IMR-90 (cell line): ENCODE measurements at regions not wholly inside any gene's neighbourhood (a gene's known extent, or its start where the extent isn't known, plus 50 kb on each side); places are given as distances from the start of the nearest gene placed in this dataset.
A peak's percentile ranks its signal among the peaks of the same experiment; 100 is the strongest.

Experiments used
- ATAC-seq: fragments of 200-7000 bp; cut with Tn5 transposase; 2 replicates; pipeline ENCODE4 v1.9.1; 2020; ENCODE audit warnings: low read depth, mild to moderate bottlenecking, moderate library complexity
- BruUV-seq: library from RNA; stranded (reverse); fragments of 400-500 nt; replicated peaks from 2 replicates; lab custom pipeline; 2021; lab: Mats Ljungman, UMichigan
- CTCF ChIA-PET: fragments of 300-600 bp; formaldehyde crosslinking; extraction: SDS; loops from one replicate; lab custom pipeline; 2021; ENCODE audit warnings: antibody characterized with exemption; lab: Yijun Ruan, JAX
- POLR2A ChIA-PET: fragments of 300-600 bp; sonication (Branson Sonifier 250); formaldehyde crosslinking; loops from one replicate; lab custom pipeline; 2022; ENCODE audit warnings: antibody characterized with exemption; ENCODE audit not compliant: unreplicated experiment; lab: Charles Lee
- DNase-seq: peaks from one replicate; pipeline ENCODE4 v3.0.0; 2013
- H2AFZ ChIP-seq: replicated peaks from 2 replicates; pipeline ENCODE3; 2013; ENCODE audit warnings: low read length, mild to moderate bottlenecking; ENCODE audit not compliant: poor library complexity
- H2AK5ac ChIP-seq: 2 replicates; pipeline ENCODE4 v1.6.1; 2013; ENCODE audit warnings: low read depth, low read length, inconsistent platforms
- H2AK9ac ChIP-seq: replicated peaks from 2 replicates; pipeline ENCODE3; 2013; ENCODE audit warnings: mild to moderate bottlenecking, low read depth, low read length, moderate library complexity; ENCODE audit not compliant: poor library complexity
- H2BK120ac ChIP-seq: 2 replicates; pipeline ENCODE4 v1.6.1; 2013; ENCODE audit warnings: low read depth, low read length, inconsistent platforms
- H2BK15ac ChIP-seq: 3 replicates; pipeline ENCODE4 v1.6.1; 2013; ENCODE audit warnings: low read depth, low read length, inconsistent platforms
- H2BK20ac ChIP-seq: 2 replicates; pipeline ENCODE4 v1.6.1; 2013; ENCODE audit warnings: low read depth, mild to moderate bottlenecking, inconsistent platforms, low read length, moderate library complexity
- H2BK5ac ChIP-seq: 2 replicates; pipeline ENCODE4 v1.6.1; 2013; ENCODE audit warnings: mild to moderate bottlenecking, low read depth, low read length, inconsistent platforms; ENCODE audit not compliant: poor library complexity, severe bottlenecking
- H3K14ac ChIP-seq: replicated peaks from 2 replicates; pipeline ENCODE4 v1.6.1; 2013; ENCODE audit warnings: low read depth, low read length, inconsistent platforms
- H3K18ac ChIP-seq: 2 replicates; pipeline ENCODE4 v1.6.1; 2013; ENCODE audit warnings: low read depth, low read length, control low read depth
- H3K23ac ChIP-seq: 2 replicates; pipeline ENCODE4 v1.6.1; 2013; ENCODE audit warnings: low read depth, low read length, inconsistent platforms
- H3K27ac ChIP-seq: 2 replicates; pipeline ENCODE4 v1.5.1; 2013; ENCODE audit warnings: mild to moderate bottlenecking, control low read depth, low read length; ENCODE audit not compliant: insufficient read depth
- H3K27me3 ChIP-seq: 2 replicates; pipeline ENCODE4 v1.6.1; 2013; ENCODE audit warnings: low read length; ENCODE audit not compliant: control insufficient read depth, insufficient read depth
- H3K36me3 ChIP-seq: 2 replicates; pipeline ENCODE4 v1.6.1; 2013; ENCODE audit warnings: low read length, mixed read lengths; ENCODE audit not compliant: control insufficient read depth, insufficient read depth
- H3K4ac ChIP-seq: 2 replicates; pipeline ENCODE4 v1.6.1; 2013; ENCODE audit warnings: low read depth, low read length, inconsistent platforms
- H3K4me1 ChIP-seq: 2 replicates; pipeline ENCODE4 v1.6.1; 2013; ENCODE audit warnings: low read length, mixed read lengths; ENCODE audit not compliant: control insufficient read depth, insufficient read depth
- H3K4me2 ChIP-seq: 2 replicates; pipeline ENCODE4 v1.6.1; 2013; ENCODE audit warnings: low read depth, mild to moderate bottlenecking, control low read depth, low read length, moderate library complexity
- H3K4me3 ChIP-seq: 2 replicates; pipeline ENCODE4 v1.5.1; 2013; ENCODE audit warnings: low read depth, mild to moderate bottlenecking, control low read depth, low read length, moderate library complexity; ENCODE audit not compliant: insufficient read depth
- H3K56ac ChIP-seq: 2 replicates; pipeline ENCODE4 v1.6.1; 2013; ENCODE audit warnings: low read length, inconsistent platforms; ENCODE audit not compliant: insufficient read depth; ENCODE audit errors: extremely low read depth
- H3K79me1 ChIP-seq, 2 experiments: 2 replicates each; pipeline ENCODE4 v1.6.1; 2013; ENCODE audit warnings: low read length in 2 of 2, inconsistent platforms in 1 of 2, low read depth in 1 of 2
- H3K9ac ChIP-seq: 2 replicates; pipeline ENCODE4 v1.6.1; 2013; ENCODE audit warnings: low read depth, low read length, control low read depth
- H3K9me1 ChIP-seq: 2 replicates; pipeline ENCODE4 v1.6.1; 2013; ENCODE audit warnings: low read length, inconsistent platforms; ENCODE audit not compliant: insufficient read depth
- H3K9me3 ChIP-seq: 2 replicates; pipeline ENCODE4 v1.6.1; 2013; ENCODE audit warnings: low read length; ENCODE audit not compliant: control insufficient read depth, insufficient read depth
- H4K20me1 ChIP-seq: 2 replicates; pipeline ENCODE4 v1.6.1; 2013; ENCODE audit warnings: low read length, inconsistent platforms; ENCODE audit not compliant: insufficient read depth
- H4K5ac ChIP-seq: 2 replicates; pipeline ENCODE4 v1.6.1; 2013; ENCODE audit warnings: mild to moderate bottlenecking, low read depth, low read length, control low read depth
- H4K8ac ChIP-seq, 2 experiments: 2 replicates each; pipeline ENCODE4 v1.6.1; 2013; ENCODE audit warnings: low read depth in 2 of 2, low read length in 2 of 2, control low read depth in 1 of 2, inconsistent platforms in 1 of 2
- H4K91ac ChIP-seq: 2 replicates; pipeline ENCODE4 v1.6.1; 2013; ENCODE audit warnings: low read depth, low read length, inconsistent platforms; ENCODE audit not compliant: insufficient read depth
- CTCF ChIP-seq: conservative IDR thresholded peaks from 2 replicates; pipeline ENCODE4 v1.5.1; 2012; ENCODE audit warnings: mild to moderate bottlenecking, low read depth, low read length, improper control_type of control experiment
- MAZ ChIP-seq: IDR thresholded peaks from 2 replicates; pipeline ENCODE4 v1.6.1; 2012; ENCODE audit warnings: low read depth, mild to moderate bottlenecking, low read length, improper control_type of control experiment, moderate library complexity, borderline replicate concordance
- WGBS, 2 experiments: methylation state at CpG; one replicate each; pipeline versions ENCODE4 v1.1.5 to v1.1.7; 2013; ENCODE audit warnings: missing lambda C conversion rate in 2 of 2; ENCODE audit not compliant: insufficient read length in 1 of 2; ENCODE audit errors: extremely low coverage in 2 of 2; 5-methylcytosine and 5-hydroxymethylcytosine counted together
- dilution Hi-C: fragments of 300-500 bp; cut with HindIII; formaldehyde crosslinking; loops from one replicate; pipeline ENCODE4 v1.14.3; 2018; ENCODE audit warnings: low sequenced_read_pairs; ENCODE audit not compliant: unreplicated experiment
- in situ Hi-C: fragments of 300-500 bp; cut with MboI; formaldehyde crosslinking; loops from 3 replicates; pipeline ENCODE4 v1.14.3; 2019; ENCODE audit warnings: low sequenced_read_pairs, inconsistent platforms, mixed read lengths
- intact Hi-C: fragments of 100-400 bp; cut with micrococcal nuclease; formaldehyde crosslinking; loops from 2 replicates; pipeline ENCODE4 v1.10.0; 2022

- H3K9ac ChIP-seq = no peak overlapping the region
- dilution Hi-C loops = no loop called here
- H3K4me1 ChIP-seq = peaks cover 2% of the 10 kb centered on the region
- no peak overlapping the region for H3K4ac ChIP-seq
- H2AFZ ChIP-seq = no peak overlapping the region
- peaks cover 15% of the 10 kb centered on the region for H3K9me1 ChIP-seq
- H2BK5ac ChIP-seq = no peak overlapping the region
- peak overlapping the region; percentile 5 for H2AK5ac ChIP-seq
- DNase-seq (no peak), ATAC-seq (peak; percentile 35)
- H2BK120ac ChIP-seq = peak overlapping the region; percentile 54
- H2BK20ac ChIP-seq = 0 out of 2 replicates have a peak overlapping the region, but pooled peaks have one; percentile 45
- H3K4me2 ChIP-seq = no peak overlapping the region
- 80% methylated on average over 6 of the region's 8 CpGs; no CpG with 5 or more reads in 1 of the 2 experiments for WGBS, 2 experiments
- H2AK9ac ChIP-seq = no peak overlapping the region
- no peak overlapping the region for H2BK15ac ChIP-seq
- no peak overlapping the region for H3K56ac ChIP-seq
- H3K9me3 ChIP-seq = no peaks in the 10 kb centered on the region; the same call in 1 of the 2 replicates
- no peak overlapping the region for H3K18ac ChIP-seq
- H3K23ac ChIP-seq = no peak overlapping the region
- in situ Hi-C loops = no loop called here
- no peaks in the 10 kb centered on the region for H3K27me3 ChIP-seq
- no peak overlapping the region for H4K91ac ChIP-seq
- no peaks in the 10 kb centered on the region for H4K20me1 ChIP-seq
- TF ChIP-seq MAZ = no peak
- 0 out of 2 replicates have a peak, but pooled peaks have one; percentile 2 for TF ChIP-seq CTCF
- H3K27ac ChIP-seq = no peak overlapping the region
- POLR2A ChIA-PET = no interaction called here
- H4K5ac ChIP-seq = no peak overlapping the region
- H3K36me3 ChIP-seq = no peaks in the 10 kb centered on the region
- BruUV-seq = no TSS peak
- peak overlapping the region; percentile 5; the same call in 1 of the 2 replicates for H3K14ac ChIP-seq
- CTCF ChIA-PET = no interaction called here
- peaks cover 55 to 58% of the 10 kb centered on the region in 2 experiments for H3K79me1 ChIP-seq
- intact Hi-C loops = no loop called here
- H3K4me3 ChIP-seq = no peak overlapping the region
- H4K8ac ChIP-seq = peak overlapping the region in 1 of 2 experiments; percentile 36; a peak in 2 of 4 replicates
These were observed 334.7 kb downstream of the SOX9 start for GRCh38 chr17:72455562-72455961.
